Upper lobe of left lung (tissue), 6 donors: ENCODE measurements at regions not wholly inside any gene's neighbourhood (a gene's known extent, or its start where the extent isn't known, plus 50 kb on each side); places are given as distances from the start of the nearest gene placed in this dataset.
A peak's percentile ranks its signal among the peaks of the same experiment; 100 is the strongest.

Experiments used
- ATAC-seq, 2 donors: fragments of 200-7000 bp; cut with Tn5 transposase; one replicate each; pipeline ENCODE4 v1.9.1; 2022; ENCODE audit warnings: mild to moderate bottlenecking in 2 of 2, moderate library complexity in 2 of 2; ENCODE audit not compliant: low FRiP score in 2 of 2
- DNase-seq, 2 donors: peaks; one replicate each; pipeline ENCODE4 v3.0.0-alpha.2; 2019 to 2020
- H3K27ac ChIP-seq, 4 donors: fragments of 200-600 bp; sonication (generic); one replicate each; pipeline ENCODE4 v1.5.1; 2016 to 2019
- H3K27me3 ChIP-seq, 4 donors: fragments of 200-600 bp; sonication (generic); one replicate each; pipeline ENCODE4 v1.5.1; 2017 to 2019
- H3K36me3 ChIP-seq, 4 donors: fragments of 200-600 bp; sonication (generic); one replicate each; pipeline ENCODE4 v1.5.1; 2016 to 2019
- H3K4me1 ChIP-seq, 4 donors: fragments of 200-600 bp; sonication (generic); one replicate each; pipeline ENCODE4 v1.5.1; 2018 to 2019
- H3K4me3 ChIP-seq, 4 donors: fragments of 200-600 bp; sonication (generic); one replicate each; pipeline ENCODE4 v1.5.1; 2017 to 2019; ENCODE audit warnings: mild to moderate bottlenecking in 2 of 4, moderate library complexity in 1 of 4
- H3K9me3 ChIP-seq, 4 donors: fragments of 200-600 bp; sonication (generic); one replicate each; pipeline ENCODE4 v1.5.1; 2018 to 2019
- EP300 ChIP-seq, 4 donors: sonication (generic); formaldehyde crosslinking; IDR thresholded peaks; one replicate each; pipeline ENCODE4 v1.5.1; 2017; ENCODE audit warnings: antibody characterized with exemption in 4 of 4, control low read depth in 2 of 4
- POLR2A ChIP-seq, 4 donors: fragments of 450-650 bp; IDR thresholded peaks; one replicate each; pipeline ENCODE4 v1.5.1; 2016 to 2017; ENCODE audit warnings: antibody characterized with exemption in 4 of 4, mild to moderate bottlenecking in 2 of 4
- POLR2AphosphoS5 ChIP-seq, 2 donors: sonication (generic); formaldehyde crosslinking; IDR thresholded peaks; one replicate each; pipeline ENCODE4 v1.5.1; 2017; ENCODE audit warnings: antibody characterized with exemption in 2 of 2
- WGBS, 2 donors: methylation state at CpG; one replicate each; pipeline ENCODE4 v1.1.5; 2017 to 2018; 5-methylcytosine and 5-hydroxymethylcytosine counted together
- TF ChIP-seq, protein P1 (sequence below), 6 experiments: fragments of 450-650 bp in 4 of 6; fragments of 200-600 bp in 2 of 6; sonication (generic) in 2 of 6; IDR thresholded peaks; one replicate each; pipeline ENCODE4 v1.5.1; 2016 to 2019; ENCODE audit warnings: antibody characterized with exemption in 6 of 6
- donor health status: DM: no; HTN: no; CAD: no; lungs with moderate emphysema.
- donor health status: DM: no; HTN: yes; CAD: no; lungs with severe emphysema.

DNA sequence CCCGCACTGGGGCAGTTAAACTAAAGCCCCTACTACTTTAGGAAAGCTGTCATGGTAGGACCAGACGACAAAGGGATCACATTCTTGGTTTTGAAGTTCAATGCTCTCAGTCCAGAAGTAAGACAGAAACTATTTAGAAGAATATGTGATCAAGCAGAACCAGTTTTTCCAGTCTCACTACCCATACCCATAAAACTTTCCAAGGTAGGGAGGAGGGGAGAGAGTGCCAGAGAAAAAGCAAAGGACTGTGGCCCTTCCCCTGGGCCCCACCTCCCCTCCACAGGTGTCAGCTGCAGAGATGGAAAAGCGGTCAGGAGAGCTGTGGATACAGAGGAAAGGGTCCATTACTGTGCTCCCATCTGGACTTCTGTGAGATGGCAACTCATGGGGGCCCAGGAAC, 587.1 kb downstream of the SOX6 start:
- H3K27ac ChIP-seq, result peak overlapping the region in 1 of 4 donors; percentile 18
- DNase-seq (peak in 1 of 2 donors; percentile 42), ATAC-seq (no peak)
- H3K36me3 ChIP-seq, result no peaks in the 10 kb centered on the region
- H3K4me3 ChIP-seq, result no peak overlapping the region
- peaks cover 0 to 5% (median 0%) of the 10 kb centered on the region in 4 donors for H3K4me1 ChIP-seq
- WGBS, 2 donors, result 63 to 85% methylated on average over 3 of the region's 3 CpGs
- no peaks in the 10 kb centered on the region for H3K9me3 ChIP-seq
- no peaks in the 10 kb centered on the region for H3K27me3 ChIP-seq
- TF ChIP-seq EP300 (IDR thresholded peaks at IDR 0.05) (no peak), POLR2AphosphoS5 (IDR thresholded peaks at IDR 0.05) (no peak), POLR2A (IDR thresholded peaks at IDR 0.05) (no peak)
- TF ChIP-seq, protein P1, sequence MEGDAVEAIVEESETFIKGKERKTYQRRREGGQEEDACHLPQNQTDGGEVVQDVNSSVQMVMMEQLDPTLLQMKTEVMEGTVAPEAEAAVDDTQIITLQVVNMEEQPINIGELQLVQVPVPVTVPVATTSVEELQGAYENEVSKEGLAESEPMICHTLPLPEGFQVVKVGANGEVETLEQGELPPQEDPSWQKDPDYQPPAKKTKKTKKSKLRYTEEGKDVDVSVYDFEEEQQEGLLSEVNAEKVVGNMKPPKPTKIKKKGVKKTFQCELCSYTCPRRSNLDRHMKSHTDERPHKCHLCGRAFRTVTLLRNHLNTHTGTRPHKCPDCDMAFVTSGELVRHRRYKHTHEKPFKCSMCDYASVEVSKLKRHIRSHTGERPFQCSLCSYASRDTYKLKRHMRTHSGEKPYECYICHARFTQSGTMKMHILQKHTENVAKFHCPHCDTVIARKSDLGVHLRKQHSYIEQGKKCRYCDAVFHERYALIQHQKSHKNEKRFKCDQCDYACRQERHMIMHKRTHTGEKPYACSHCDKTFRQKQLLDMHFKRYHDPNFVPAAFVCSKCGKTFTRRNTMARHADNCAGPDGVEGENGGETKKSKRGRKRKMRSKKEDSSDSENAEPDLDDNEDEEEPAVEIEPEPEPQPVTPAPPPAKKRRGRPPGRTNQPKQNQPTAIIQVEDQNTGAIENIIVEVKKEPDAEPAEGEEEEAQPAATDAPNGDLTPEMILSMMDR (IDR thresholded peaks at IDR 0.05), result no peak

DNA sequence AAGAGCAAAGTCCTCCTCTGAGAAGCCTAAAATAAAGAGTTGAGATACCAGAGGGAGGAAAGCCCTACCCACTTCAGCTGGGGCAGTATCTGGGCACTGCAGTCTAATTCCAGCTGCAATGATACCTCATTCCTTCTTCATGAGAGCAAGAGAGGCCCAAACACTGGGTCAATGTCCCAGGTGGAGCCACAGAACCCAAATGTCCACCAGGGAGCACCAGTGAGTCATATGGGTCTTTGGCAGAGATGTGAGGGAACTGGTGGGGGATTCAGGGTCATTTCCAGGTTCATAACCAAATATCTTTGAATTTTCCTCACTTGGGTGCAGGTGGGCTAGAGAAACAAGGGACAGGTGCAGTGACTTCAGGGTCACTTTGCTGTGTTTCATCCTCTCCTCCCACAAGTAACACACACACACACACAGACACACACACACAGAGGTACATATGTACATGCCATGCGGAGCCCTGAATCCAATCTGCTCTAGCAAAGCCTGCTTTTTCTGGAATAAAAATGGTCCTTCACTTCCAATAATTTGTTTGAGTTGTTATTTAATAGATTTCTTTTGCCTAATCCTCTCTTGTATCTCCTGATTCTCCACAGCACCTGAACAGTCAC, 585.4 kb downstream of the SOX6 start:
- Histone ChIP-seq H3K27ac (no peak overlapping the region), H3K27me3 (no peaks in the 10 kb centered on the region), H3K36me3 (no peaks in the 10 kb centered on the region), H3K9me3 (no peaks in the 10 kb centered on the region), H3K4me1 (no peaks in the 10 kb centered on the region), H3K4me3 (no peak overlapping the region)
- TF ChIP-seq, protein P1 (IDR thresholded peaks at IDR 0.05), result peak in 4 of 6 experiments; percentile 17 to 40 (median 28)
- TF ChIP-seq POLR2AphosphoS5 (IDR thresholded peaks at IDR 0.05), result no peak
- WGBS, 2 donors, result 89 to 100% methylated on average over 1 of the region's 1 CpG
- ATAC-seq, result peak in 1 of 2 donors; percentile 55
- DNase-seq, result peak in 1 of 2 donors; percentile 40

DNA sequence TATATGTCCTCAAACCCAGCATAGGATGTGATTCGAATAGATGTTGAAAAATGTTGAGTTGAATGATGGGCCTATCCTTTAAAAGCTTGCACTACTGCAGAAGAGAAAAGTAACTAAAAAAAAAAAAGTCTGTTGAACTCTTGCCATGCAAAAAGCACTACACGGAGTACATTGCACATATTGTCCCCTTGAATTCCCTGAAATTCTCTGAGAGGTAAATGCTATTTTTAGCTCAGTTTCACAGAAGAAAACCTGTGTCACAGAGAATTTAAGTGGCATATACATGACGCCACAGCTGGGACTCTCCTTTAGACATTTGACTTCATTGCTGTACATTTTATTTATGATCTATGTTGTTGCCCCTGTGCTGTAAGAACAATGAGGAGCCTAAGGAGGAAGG, 583.8 kb downstream of the SOX6 start:
- Histone ChIP-seq H3K27ac (no peak overlapping the region), H3K27me3 (no peaks in the 10 kb centered on the region), H3K36me3 (no peaks in the 10 kb centered on the region), H3K9me3 (no peaks in the 10 kb centered on the region), H3K4me1 (no peaks in the 10 kb centered on the region), H3K4me3 (no peak overlapping the region)
- ATAC-seq, result no peak
- TF ChIP-seq EP300 (IDR thresholded peaks at IDR 0.05) (peak in 1 of 4 donors; percentile 54), POLR2AphosphoS5 (IDR thresholded peaks at IDR 0.05) (no peak)
- WGBS, 2 donors, result 52 to 62% methylated on average over 3 of the region's 3 CpGs
- no peak for DNase-seq

DNA sequence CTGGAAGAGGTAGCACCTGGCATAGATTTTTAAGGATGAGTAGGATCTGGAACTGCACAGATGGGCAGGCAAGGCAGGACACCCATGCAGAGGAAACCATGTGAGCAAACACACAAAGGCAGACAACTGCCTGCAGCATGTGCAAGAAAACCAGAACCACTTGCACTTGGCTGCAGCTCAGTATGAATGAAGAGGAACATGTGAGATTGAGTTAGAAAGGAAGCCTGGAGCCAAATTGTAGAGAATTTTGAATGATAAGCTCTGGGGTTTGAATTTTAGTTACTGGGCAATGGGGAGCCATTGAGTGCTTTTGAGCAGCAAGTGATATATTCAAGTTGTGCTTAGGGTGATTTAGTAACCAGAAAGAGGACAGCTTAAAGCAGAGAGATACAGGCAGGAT, 583.4 kb downstream of the SOX6 start:
- Histone ChIP-seq H3K27ac (no peak overlapping the region), H3K36me3 (no peaks in the 10 kb centered on the region), H3K4me1 (no peaks in the 10 kb centered on the region), H3K9me3 (no peaks in the 10 kb centered on the region), H3K27me3 (no peaks in the 10 kb centered on the region), H3K4me3 (no peak overlapping the region)
- TF ChIP-seq POLR2A (IDR thresholded peaks at IDR 0.05) (no peak), EP300 (IDR thresholded peaks at IDR 0.05) (no peak), POLR2AphosphoS5 (IDR thresholded peaks at IDR 0.05) (no peak)
- TF ChIP-seq, protein P1 (IDR thresholded peaks at IDR 0.05), result no peak
- ATAC-seq (no peak), DNase-seq (no peak)

DNA sequence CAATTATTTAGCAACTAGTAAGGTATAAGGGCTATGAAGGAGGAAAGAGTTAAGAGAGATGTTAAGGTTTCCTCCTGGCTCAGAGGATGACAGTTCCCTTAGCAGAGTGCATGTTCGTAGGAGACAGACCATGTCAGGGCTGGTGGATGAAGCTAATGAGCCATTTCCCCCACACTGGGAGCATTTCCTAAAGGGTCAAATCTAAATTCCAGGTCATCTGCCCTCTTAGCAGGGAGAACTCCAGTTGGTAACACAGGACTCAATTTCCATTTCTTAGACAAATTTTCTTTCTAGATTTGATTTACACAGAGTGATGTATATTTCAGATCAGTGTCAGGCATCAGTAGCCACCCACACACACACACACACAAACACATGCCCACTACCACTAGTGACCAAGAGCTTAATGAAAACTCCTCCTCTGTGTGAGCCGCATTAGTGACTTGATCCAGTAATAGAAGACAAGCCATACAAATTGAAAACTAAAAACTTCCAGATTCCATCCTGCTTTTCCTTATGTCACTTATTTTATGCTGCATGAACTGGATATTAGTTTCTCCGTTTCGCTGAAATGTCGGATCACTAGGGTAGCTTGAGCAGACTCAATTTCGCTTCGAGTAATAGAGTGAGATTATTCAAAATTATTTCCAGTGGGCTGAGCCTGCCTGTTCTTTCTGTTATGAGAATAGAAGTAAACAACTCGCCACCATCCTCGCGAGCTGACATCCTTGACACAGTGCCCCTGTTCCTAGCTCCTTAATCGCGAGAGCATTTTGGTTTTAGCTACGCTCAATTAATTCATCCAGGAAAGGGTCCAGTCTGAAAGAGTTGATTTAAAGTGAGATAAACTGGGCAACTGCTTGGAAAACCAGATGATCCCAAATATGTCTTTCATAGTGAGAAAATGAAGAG, 582.6 kb downstream of the SOX6 start:
- Histone ChIP-seq H3K4me1 (no peaks in the 10 kb centered on the region), H3K4me3 (no peak overlapping the region), H3K36me3 (no peaks in the 10 kb centered on the region), H3K9me3 (no peaks in the 10 kb centered on the region), H3K27me3 (no peaks in the 10 kb centered on the region), H3K27ac (peak overlapping the region in 1 of 4 donors; percentile 40)
- 69 to 79% methylated on average over 13 of the region's 13 CpGs for WGBS, 2 donors
- ATAC-seq, result no peak
- no peak for TF ChIP-seq POLR2AphosphoS5 (IDR thresholded peaks at IDR 0.05)
- DNase-seq, result no peak
